SK-N-MC (cell line): ENCODE measurements at regions not wholly inside any gene's neighbourhood (a gene's known extent, or its start where the extent isn't known, plus 50 kb on each side); places are given as distances from the start of the nearest gene placed in this dataset.

ENCODE experiments used
- EZH2 ChIP-seq: fragments of 200-600 bp; sonication (generic); IDR thresholded peaks from one replicate; pipeline ENCODE4 v1.6.1; 2017; ENCODE audit warnings: antibody characterized with exemption
- FOXP2 ChIP-seq: optimal IDR thresholded peaks from 2 replicates; pipeline ENCODE3; 2011; ENCODE audit warnings: mild to moderate bottlenecking, moderate library complexity; ENCODE audit not compliant: insufficient read depth; ENCODE audit errors: extremely low read length, control extremely low read depth

DNA sequence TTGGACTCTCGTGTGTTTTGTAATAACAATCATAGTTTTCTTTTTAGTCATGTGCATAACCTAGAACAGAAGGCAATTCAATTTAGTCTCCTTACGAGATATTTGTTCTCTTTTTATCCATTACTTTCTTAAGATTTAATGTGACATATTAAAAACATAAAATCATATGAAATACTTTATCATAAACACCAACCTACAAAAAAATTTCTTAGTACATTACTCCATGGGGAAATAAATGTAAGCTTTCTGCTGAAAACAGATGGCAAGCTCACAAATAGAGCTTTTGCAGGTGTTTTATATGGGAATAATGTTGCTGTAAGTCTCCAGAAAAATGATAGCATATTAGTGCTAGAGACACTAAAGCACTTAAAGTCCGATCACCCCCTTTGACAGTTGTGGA lies 1035.2 kb upstream of the ARRDC3 start:
- TF ChIP-seq FOXP2 (no peak), EZH2 (no peak)
